ENCODE measurements at regions not wholly inside any gene's neighbourhood (a gene's known extent, or its start where the extent isn't known, plus 50 kb on each side); places are given as distances from the start of the nearest gene placed in this dataset.

- peak; percentile 82 for DNase-seq
- no peak overlapping the region for H3K14ac ChIP-seq (ENCODE audit: insufficient read depth, low read length)
- H2BK15ac ChIP-seq (ENCODE audit: low read depth, low read length): no peak overlapping the region
- H2BK12ac ChIP-seq (ENCODE audit: insufficient read length, low read depth, low read length): no peak overlapping the region
- no peak overlapping the region for H4K5ac ChIP-seq (ENCODE audit: insufficient read length, low read depth, low read length)
- H2AFZ ChIP-seq (ENCODE audit: low read length): no peak overlapping the region
- H3K9me3 ChIP-seq (ENCODE audit: control insufficient read depth, low read depth, low read length): peaks cover 18% of the 10 kb centered on the region
- no peak overlapping the region for H3K27ac ChIP-seq (ENCODE audit: insufficient read length, low read depth, low read length)
- H4K20me1 ChIP-seq (ENCODE audit: control insufficient read depth, insufficient read depth, insufficient read length): no peaks in the 10 kb centered on the region
- Mint-ChIP-seq H3K27me3 (ENCODE audit: low read depth) (no peaks in the 10 kb centered on the region), H3K27ac (no peak overlapping the region), H3K36me3 (ENCODE audit: insufficient read depth in 1 of 3, low read depth in 3 of 3) (no peaks in the 10 kb centered on the region), H3K9me3 (peaks cover 52 to 56% of the 10 kb centered on the region in 2 experiments), H3K4me1 (0 out of 4 replicates have a peak, but pooled peaks cover 0 to 2% of the 10 kb centered on the region in 2 experiments), H3K4me3 (no peak overlapping the region)
- H3K79me1 ChIP-seq (ENCODE audit: insufficient read depth, low read depth, low read length, poor library complexity, severe bottlenecking): no peaks in the 10 kb centered on the region
- no peaks in the 10 kb centered on the region for H3K27me3 ChIP-seq (ENCODE audit: insufficient read depth, low read length)
- no peak overlapping the region for H3K18ac ChIP-seq (ENCODE audit: insufficient read length, low read depth, low read length)
- no peaks in the 10 kb centered on the region for H3K79me2 ChIP-seq (ENCODE audit: insufficient read depth, low read length)
- H2BK20ac ChIP-seq (ENCODE audit: low read depth, low read length, poor library complexity, severe bottlenecking): no peak overlapping the region
- no peak overlapping the region for H4K8ac ChIP-seq (replicated peaks; ENCODE audit: insufficient read length, low read depth, low read length)
- H3K56ac ChIP-seq (ENCODE audit: insufficient read length, low read depth, low read length): no peak overlapping the region
- peak; percentile 73 for TF ChIP-seq CTCF (conservative IDR thresholded peaks at IDR 0.05)
- WGBS (ENCODE audit: extremely low coverage, insufficient read length, low lambda C conversion rate): no CpG with 5 or more reads among the region's 3 CpGs
- H2BK5ac ChIP-seq (ENCODE audit: insufficient read length, low read length): no peak overlapping the region
- H2BK120ac ChIP-seq (ENCODE audit: low read depth, low read length, poor library complexity, severe bottlenecking): no peak overlapping the region
- no peaks in the 10 kb centered on the region for H3K4me1 ChIP-seq (ENCODE audit: insufficient read depth, low read length)
- H3K23ac ChIP-seq (ENCODE audit: insufficient read length, low read depth, low read length): no peak overlapping the region
- no peak overlapping the region for H3K4me2 ChIP-seq (ENCODE audit: insufficient read depth, insufficient read length, low read length)
- no peak overlapping the region for H3T11ph ChIP-seq (ENCODE audit: low read length)
- no peak overlapping the region for H3K4ac ChIP-seq (ENCODE audit: low read depth, low read length)
- H4K91ac ChIP-seq (ENCODE audit: insufficient read length, low read depth, low read length): no peak overlapping the region
- H3K23me2 ChIP-seq (ENCODE audit: insufficient read length, low read depth, low read length, poor library complexity, severe bottlenecking): no peaks in the 10 kb centered on the region
- no peak overlapping the region for H2AK5ac ChIP-seq (ENCODE audit: insufficient read length, low read length)
- no peak overlapping the region for H3K9ac ChIP-seq (ENCODE audit: extremely low read depth, insufficient read length, low read length)
These were observed 132.4 kb downstream of the ZMAT1 start for GRCh38 chrX:101799387-101799786.

All from H9 (cell line).